ENCODE measurements at regions not wholly inside any gene's neighbourhood (a gene's known extent, or its start where the extent isn't known, plus 50 kb on each side); places are given as distances from the start of the nearest gene placed in this dataset.

DNA sequence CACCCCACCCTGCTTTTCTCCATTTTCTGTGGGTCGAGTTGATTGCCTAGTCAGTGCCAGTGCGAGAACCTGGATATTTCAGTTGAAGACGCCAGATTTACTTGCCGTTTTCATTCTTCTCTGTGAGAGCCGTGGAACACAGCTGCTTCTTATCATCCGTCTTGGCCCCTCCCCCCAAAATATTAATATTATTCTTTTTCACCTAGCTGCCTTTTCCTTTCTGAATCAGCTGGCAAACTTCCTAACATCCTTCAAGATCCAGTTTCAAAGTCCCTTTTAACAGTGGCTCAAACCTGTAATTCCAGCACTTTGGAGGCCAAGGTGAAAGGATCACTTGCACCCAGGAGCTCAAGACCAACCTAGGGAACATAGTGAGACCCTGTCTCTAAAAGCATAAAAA lies 117.1 kb upstream of the RASA1 start:
- Histone ChIP-seq H2AFZ (replicated peaks; ENCODE audit: low read length, poor library complexity) (peak overlapping the region; percentile 44), H2BK5ac (ENCODE audit: low read depth, low read length, poor library complexity, severe bottlenecking) (peak overlapping the region; percentile 91), H3K4me1 (ENCODE audit: control insufficient read depth, insufficient read depth, low read length) (peaks cover 4% of the 10 kb centered on the region), H3K79me1 (ENCODE audit: low read depth in 1 of 2, low read length in 2 of 2) (0 out of 4 replicates have a peak, but pooled peaks cover 0 to 8% of the 10 kb centered on the region in 2 experiments), H3K23ac (ENCODE audit: low read depth, low read length) (peak overlapping the region; percentile 8; the same call in 1 of the 2 replicates), H4K5ac (ENCODE audit: low read depth, low read length) (no peak overlapping the region; the same call in 1 of the 2 replicates), H3K9me3 (ENCODE audit: control insufficient read depth, insufficient read depth, low read length) (no peaks in the 10 kb centered on the region), H3K9ac (ENCODE audit: low read depth, low read length) (no peak overlapping the region), H3K27ac (ENCODE audit: insufficient read depth, low read length) (peak overlapping the region; percentile 43; the same call in 1 of the 2 replicates), H3K27me3 (ENCODE audit: control insufficient read depth, insufficient read depth, low read length) (no peaks in the 10 kb centered on the region), H4K20me1 (ENCODE audit: insufficient read depth, low read length) (no peaks in the 10 kb centered on the region), H3K4ac (ENCODE audit: low read depth, low read length) (peak overlapping the region; percentile 91), H3K9me1 (ENCODE audit: insufficient read depth, low read length) (peaks cover 16% of the 10 kb centered on the region), H2BK20ac (ENCODE audit: low read depth, low read length) (peak overlapping the region; percentile 86), H2AK9ac (replicated peaks; ENCODE audit: low read depth, low read length, poor library complexity) (peak overlapping the region; percentile 81), H3K56ac (ENCODE audit: extremely low read depth, insufficient read depth, low read length) (no peak overlapping the region), H2BK15ac (ENCODE audit: low read depth, low read length) (peak overlapping the region; percentile 95; the same call in 2 of the 3 replicates), H4K8ac (ENCODE audit: low read depth in 2 of 2, low read length in 2 of 2) (peak overlapping the region; percentile 47 to 88), H3K4me3 (ENCODE audit: insufficient read depth, low read depth, low read length) (no peak overlapping the region), H3K14ac (replicated peaks; ENCODE audit: low read depth, low read length) (peak overlapping the region; percentile 73), H2AK5ac (ENCODE audit: low read depth, low read length) (peak overlapping the region; percentile 99), H3K4me2 (ENCODE audit: low read depth, low read length) (no peak overlapping the region), H3K36me3 (ENCODE audit: control insufficient read depth, insufficient read depth, low read length) (no peaks in the 10 kb centered on the region), H3K18ac (ENCODE audit: low read depth, low read length) (peak overlapping the region; percentile 84; the same call in 1 of the 2 replicates), H2BK120ac (ENCODE audit: low read depth, low read length) (peak overlapping the region; percentile 84), H4K91ac (ENCODE audit: insufficient read depth, low read depth, low read length) (peak overlapping the region; percentile 90)
- ChIA-PET POLR2A (ENCODE audit: unreplicated experiment) (interaction anchor here (0.5 kb wide), 1 partner anchor 8 kb away, joined by 8 read pairs; no protein-coding TSS in a partner anchor), CTCF (no interaction called here)
- DNase-seq, result no peak
- in situ Hi-C loops (cut with MboI; ENCODE audit: low sequenced_read_pairs) (no loop called here), dilution Hi-C loops (cut with HindIII; ENCODE audit: low sequenced_read_pairs, unreplicated experiment) (no loop called here), intact Hi-C loops (cut with micrococcal nuclease) (loop anchor here (5.0 kb wide), 3 partner anchors 38 to 117 kb away; partner anchors contain the start of gene RASA1)
- 66% methylated on average over 6 of the region's 6 CpGs; no CpG with 5 or more reads in 1 of the 2 experiments for WGBS, 2 experiments (ENCODE audit: extremely low coverage in 2 of 2, insufficient read length in 1 of 2)
- TF ChIP-seq MAFK (IDR thresholded peaks at IDR 0.05; ENCODE audit: low read depth, low read length) (no peak), FOS (IDR thresholded peaks at IDR 0.05; ENCODE audit: low read depth, low read length) (no peak), RFX5 (IDR thresholded peaks at IDR 0.05; ENCODE audit: low read depth, low read length) (no peak), MAZ (IDR thresholded peaks at IDR 0.05; ENCODE audit: borderline replicate concordance, low read depth, low read length) (no peak), CEBPB (IDR thresholded peaks at IDR 0.05; ENCODE audit: low read depth, low read length) (no peak), BHLHE40 (IDR thresholded peaks at IDR 0.05; ENCODE audit: low read depth, low read length) (no peak), RCOR1 (IDR thresholded peaks at IDR 0.05; ENCODE audit: insufficient replicate concordance, low read length) (no peak), SMC3 (IDR thresholded peaks at IDR 0.05; ENCODE audit: low read depth, low read length) (no peak), NFE2L2 (IDR thresholded peaks at IDR 0.05; ENCODE audit: low read depth, low read length) (no peak)
- TF ChIP-seq, protein P1, sequence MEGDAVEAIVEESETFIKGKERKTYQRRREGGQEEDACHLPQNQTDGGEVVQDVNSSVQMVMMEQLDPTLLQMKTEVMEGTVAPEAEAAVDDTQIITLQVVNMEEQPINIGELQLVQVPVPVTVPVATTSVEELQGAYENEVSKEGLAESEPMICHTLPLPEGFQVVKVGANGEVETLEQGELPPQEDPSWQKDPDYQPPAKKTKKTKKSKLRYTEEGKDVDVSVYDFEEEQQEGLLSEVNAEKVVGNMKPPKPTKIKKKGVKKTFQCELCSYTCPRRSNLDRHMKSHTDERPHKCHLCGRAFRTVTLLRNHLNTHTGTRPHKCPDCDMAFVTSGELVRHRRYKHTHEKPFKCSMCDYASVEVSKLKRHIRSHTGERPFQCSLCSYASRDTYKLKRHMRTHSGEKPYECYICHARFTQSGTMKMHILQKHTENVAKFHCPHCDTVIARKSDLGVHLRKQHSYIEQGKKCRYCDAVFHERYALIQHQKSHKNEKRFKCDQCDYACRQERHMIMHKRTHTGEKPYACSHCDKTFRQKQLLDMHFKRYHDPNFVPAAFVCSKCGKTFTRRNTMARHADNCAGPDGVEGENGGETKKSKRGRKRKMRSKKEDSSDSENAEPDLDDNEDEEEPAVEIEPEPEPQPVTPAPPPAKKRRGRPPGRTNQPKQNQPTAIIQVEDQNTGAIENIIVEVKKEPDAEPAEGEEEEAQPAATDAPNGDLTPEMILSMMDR (conservative IDR thresholded peaks at IDR 0.05; ENCODE audit: low read depth, low read length), result no peak
- TF ChIP-seq, protein P2, sequence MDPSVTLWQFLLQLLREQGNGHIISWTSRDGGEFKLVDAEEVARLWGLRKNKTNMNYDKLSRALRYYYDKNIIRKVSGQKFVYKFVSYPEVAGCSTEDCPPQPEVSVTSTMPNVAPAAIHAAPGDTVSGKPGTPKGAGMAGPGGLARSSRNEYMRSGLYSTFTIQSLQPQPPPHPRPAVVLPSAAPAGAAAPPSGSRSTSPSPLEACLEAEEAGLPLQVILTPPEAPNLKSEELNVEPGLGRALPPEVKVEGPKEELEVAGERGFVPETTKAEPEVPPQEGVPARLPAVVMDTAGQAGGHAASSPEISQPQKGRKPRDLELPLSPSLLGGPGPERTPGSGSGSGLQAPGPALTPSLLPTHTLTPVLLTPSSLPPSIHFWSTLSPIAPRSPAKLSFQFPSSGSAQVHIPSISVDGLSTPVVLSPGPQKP (IDR thresholded peaks at IDR 0.05; ENCODE audit: borderline replicate concordance, low read depth, low read length), result no peak
- no peak for ATAC-seq (ENCODE audit: low read depth)
- BruUV-seq (replicated peaks), result no TSS peak
